HFFc6 (cell line): ENCODE measurements at regions not wholly inside any gene's neighbourhood (a gene's known extent, or its start where the extent isn't known, plus 50 kb on each side); places are given as distances from the start of the nearest gene placed in this dataset.

ENCODE experiments used
- DNase-seq: peaks from one replicate; pipeline ENCODE4 v3.0.0-alpha.2; 2018
- H3K27ac Mint-ChIP-seq: 2 replicates; pipeline ENCODE4 v1.8.0; 2020; ENCODE audit warnings: mild to moderate bottlenecking, mixed read lengths
- H3K27me3 Mint-ChIP-seq: 2 replicates; pipeline ENCODE4 v1.8.0; 2021; ENCODE audit warnings: mild to moderate bottlenecking, moderate library complexity, mixed read lengths; ENCODE audit not compliant: insufficient read depth
- H3K36me3 Mint-ChIP-seq: 2 replicates; pipeline ENCODE4 v1.8.0; 2021; ENCODE audit warnings: low read depth, mixed read lengths
- H3K4me1 Mint-ChIP-seq: 2 replicates; pipeline ENCODE4 v1.8.0; 2020; ENCODE audit warnings: low read depth, mixed read lengths
- H3K4me3 Mint-ChIP-seq: 2 replicates; pipeline ENCODE4 v1.8.0; 2020; ENCODE audit warnings: mild to moderate bottlenecking, moderate library complexity, mixed read lengths
- H3K9me3 Mint-ChIP-seq: 2 replicates; pipeline ENCODE4 v1.8.0; 2020; ENCODE audit warnings: mild to moderate bottlenecking, mixed read lengths
- TF ChIP-seq, protein P1 (sequence below): fragments of 200-600 bp; sonication (generic); IDR thresholded peaks from 2 replicates; pipeline ENCODE4 v1.5.0; 2021; ENCODE audit warnings: antibody characterized with exemption, mild to moderate bottlenecking

GRCh38 chr15:69517052-69517451 is 64.4 kb downstream of the RPLP1 start:
- H3K27me3 Mint-ChIP-seq: peaks cover 29% of the 10 kb centered on the region
- no peaks in the 10 kb centered on the region for H3K4me1 Mint-ChIP-seq
- H3K36me3 Mint-ChIP-seq: no peaks in the 10 kb centered on the region
- no peak overlapping the region for H3K27ac Mint-ChIP-seq
- H3K4me3 Mint-ChIP-seq: no peak overlapping the region
- DNase-seq: no peak
- TF ChIP-seq, protein P1, sequence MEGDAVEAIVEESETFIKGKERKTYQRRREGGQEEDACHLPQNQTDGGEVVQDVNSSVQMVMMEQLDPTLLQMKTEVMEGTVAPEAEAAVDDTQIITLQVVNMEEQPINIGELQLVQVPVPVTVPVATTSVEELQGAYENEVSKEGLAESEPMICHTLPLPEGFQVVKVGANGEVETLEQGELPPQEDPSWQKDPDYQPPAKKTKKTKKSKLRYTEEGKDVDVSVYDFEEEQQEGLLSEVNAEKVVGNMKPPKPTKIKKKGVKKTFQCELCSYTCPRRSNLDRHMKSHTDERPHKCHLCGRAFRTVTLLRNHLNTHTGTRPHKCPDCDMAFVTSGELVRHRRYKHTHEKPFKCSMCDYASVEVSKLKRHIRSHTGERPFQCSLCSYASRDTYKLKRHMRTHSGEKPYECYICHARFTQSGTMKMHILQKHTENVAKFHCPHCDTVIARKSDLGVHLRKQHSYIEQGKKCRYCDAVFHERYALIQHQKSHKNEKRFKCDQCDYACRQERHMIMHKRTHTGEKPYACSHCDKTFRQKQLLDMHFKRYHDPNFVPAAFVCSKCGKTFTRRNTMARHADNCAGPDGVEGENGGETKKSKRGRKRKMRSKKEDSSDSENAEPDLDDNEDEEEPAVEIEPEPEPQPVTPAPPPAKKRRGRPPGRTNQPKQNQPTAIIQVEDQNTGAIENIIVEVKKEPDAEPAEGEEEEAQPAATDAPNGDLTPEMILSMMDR: no peak
- H3K9me3 Mint-ChIP-seq: no peaks in the 10 kb centered on the region

DNA sequence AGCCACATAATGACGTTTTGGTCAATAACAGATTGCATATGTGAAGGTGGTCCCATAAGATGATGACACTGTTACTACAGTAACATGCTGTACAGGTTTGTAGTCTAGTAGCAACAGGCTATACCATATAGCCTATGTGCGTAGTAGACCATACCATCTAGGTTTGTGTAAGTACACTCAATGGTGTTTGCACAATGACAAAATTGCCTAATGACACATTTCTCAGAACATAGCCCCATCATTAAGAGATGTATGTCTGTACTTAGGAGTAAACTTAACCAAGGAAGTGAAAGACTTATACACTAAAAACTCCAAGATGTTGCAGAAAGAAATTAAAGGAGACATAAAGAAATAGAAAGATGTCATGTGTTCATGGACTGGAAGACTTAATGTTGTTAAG is 66.2 kb downstream of the RPLP1 start:
- no peaks in the 10 kb centered on the region for H3K9me3 Mint-ChIP-seq
- no peak overlapping the region for H3K27ac Mint-ChIP-seq

GRCh38 chr15:69520067-69520466 is 67.4 kb downstream of the RPLP1 start:
- DNase-seq: no peak
- Mint-ChIP-seq H3K27me3 (peaks cover 31% of the 10 kb centered on the region), H3K9me3 (no peaks in the 10 kb centered on the region), H3K27ac (no peak overlapping the region), H3K36me3 (no peaks in the 10 kb centered on the region), H3K4me3 (no peak overlapping the region), H3K4me1 (no peaks in the 10 kb centered on the region)
- TF ChIP-seq, protein P1: no peak

More for the DNA sequence above, 66.2 kb downstream of the RPLP1 start:
- TF ChIP-seq, protein P1: no peak
- Mint-ChIP-seq H3K4me1 (no peaks in the 10 kb centered on the region), H3K4me3 (no peak overlapping the region), H3K36me3 (no peaks in the 10 kb centered on the region), H3K27me3 (peaks cover 29% of the 10 kb centered on the region)
- DNase-seq: no peak

DNA sequence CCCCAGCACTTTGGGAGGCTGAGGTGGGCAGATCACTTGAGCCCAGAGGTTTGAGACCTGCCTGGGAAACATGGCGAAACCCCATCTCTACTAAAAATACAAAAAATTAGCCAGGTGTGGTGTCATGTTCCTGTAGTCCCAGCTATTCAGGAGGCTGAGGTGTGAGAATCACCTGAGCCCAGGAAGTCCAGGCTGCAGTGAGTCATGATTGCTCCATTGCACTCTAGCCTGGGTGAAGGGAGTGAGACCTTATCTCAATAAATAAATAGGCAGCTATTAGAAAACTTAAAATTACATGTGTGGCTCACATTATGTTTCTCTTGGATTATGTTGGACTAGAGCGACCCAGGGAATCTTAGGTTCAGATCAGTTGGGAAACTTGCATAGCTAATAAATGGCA is 69.7 kb downstream of the RPLP1 start:
- H3K4me1 Mint-ChIP-seq: no peaks in the 10 kb centered on the region
- H3K4me3 Mint-ChIP-seq: no peak overlapping the region
- H3K9me3 Mint-ChIP-seq: peaks cover 4% of the 10 kb centered on the region; the same call in 1 of the 2 replicates
- H3K27me3 Mint-ChIP-seq: peaks cover 44% of the 10 kb centered on the region
- H3K27ac Mint-ChIP-seq: no peak overlapping the region
- TF ChIP-seq, protein P1: no peak
- H3K36me3 Mint-ChIP-seq: no peaks in the 10 kb centered on the region
- no peak for DNase-seq

- peak; percentile 64 for DNase-seq
- H3K36me3 Mint-ChIP-seq: no peaks in the 10 kb centered on the region
- H3K4me3 Mint-ChIP-seq: no peak overlapping the region
- H3K4me1 Mint-ChIP-seq: no peaks in the 10 kb centered on the region
- no peak overlapping the region for H3K27ac Mint-ChIP-seq
- TF ChIP-seq, protein P1: peak; percentile 91
- H3K27me3 Mint-ChIP-seq: peaks cover 51% of the 10 kb centered on the region
- H3K9me3 Mint-ChIP-seq: peaks cover 4% of the 10 kb centered on the region; the same call in 1 of the 2 replicates
These were observed 70.7 kb downstream of the RPLP1 start for GRCh38 chr15:69523010-69524001.
